HCT116 (cell line): ENCODE measurements at regions not wholly inside any gene's neighbourhood (a gene's known extent, or its start where the extent isn't known, plus 50 kb on each side); places are given as distances from the start of the nearest gene placed in this dataset.

Experiments
- ATAC-seq: fragments of 200-7000 bp; cut with Tn5 transposase; 2 replicates; pipeline ENCODE4 v1.9.1; 2020; ENCODE audit warnings: mild to moderate bottlenecking, moderate library complexity
- BruUV-seq: library from RNA; stranded (reverse); fragments of 400-500 nt; replicated peaks from 2 replicates; lab custom pipeline; 2021; lab: Mats Ljungman, UMichigan
- CTCF ChIA-PET: fragments of 300-600 bp; sonication (Branson Sonifier 250); formaldehyde crosslinking; loops from one replicate; lab custom pipeline; 2021; ENCODE audit warnings: antibody characterized with exemption; lab: Charles Lee
- POLR2A ChIA-PET: fragments of 300-600, 350-600 bp; sonication (Branson Sonifier 250); formaldehyde crosslinking; loops from one replicate; lab custom pipeline; 2021; ENCODE audit warnings: antibody characterized with exemption; lab: Charles Lee
- RAD21 ChIA-PET, 2 experiments: fragments of 300-600 bp; sonication (Branson Sonifier 250); formaldehyde crosslinking; loops; one replicate each; lab custom pipeline; 2023; ENCODE audit warnings: low total read pairs in 2 of 2; ENCODE audit not compliant: uncharacterized antibody in 2 of 2, unreplicated experiment in 2 of 2, low non-redundant PET in 1 of 2; lab: Charles Lee
- DNase-seq: peaks from one replicate; pipeline ENCODE4 v3.0.0-alpha.2; 2010; ENCODE audit warnings: low read depth, low spot score
- H2AFZ ChIP-seq: fragments of 200-600 bp; shearing (Covaris generic), sonication (generic); 2 replicates; pipeline ENCODE4 v1.6.1; 2017; ENCODE audit warnings: low read depth, mixed run types, mixed read lengths, antibody characterized with exemption, low read length; ENCODE audit not compliant: poor library complexity, severe bottlenecking
- H3K27ac ChIP-seq: 2 replicates; pipeline ENCODE4 v1.5.1; 2012; ENCODE audit warnings: low read depth, low read length
- H3K27me3 ChIP-seq: fragments of 200-600 bp; sonication (generic); 2 replicates; pipeline ENCODE4 v1.6.1; 2016; ENCODE audit warnings: mixed run types, low read length, mixed read lengths; ENCODE audit not compliant: insufficient read depth
- H3K36me3 ChIP-seq, 2 experiments: fragments of 200-500 bp in 1 of 2; fragments of 200-600 bp in 1 of 2; sonication (Bioruptor generic) in 1 of 2; sonication (generic) in 1 of 2; 2 replicates each; pipeline versions ENCODE4 v1.5.1 to v1.6.1; 2014 to 2016; ENCODE audit warnings: low read length in 2 of 2, inconsistent platforms in 1 of 2, mixed read lengths in 1 of 2, mixed run types in 1 of 2; ENCODE audit not compliant: insufficient read depth in 2 of 2, control insufficient read depth in 1 of 2
- H3K4me1 ChIP-seq, 2 experiments: fragments of 200-600 bp in 1 of 2; sonication (generic) in 1 of 2; 2 replicates each; pipeline versions ENCODE4 v1.5.1 to v1.6.1; 2012 to 2017; ENCODE audit warnings: low read length in 2 of 2, inconsistent platforms in 1 of 2, mild to moderate bottlenecking in 1 of 2, mixed read lengths in 1 of 2, mixed run types in 1 of 2, moderate library complexity in 1 of 2; ENCODE audit not compliant: insufficient read depth in 2 of 2, control insufficient read depth in 1 of 2
- H3K4me2 ChIP-seq: fragments of 200-600 bp; sonication (generic); 2 replicates; pipeline ENCODE4 v1.6.1; 2017; ENCODE audit warnings: mixed run types, low read length, mixed read lengths
- H3K4me3 ChIP-seq, 2 experiments: fragments of 200-600 bp in 1 of 2; sonication (generic) in 1 of 2; replicated peaks in 1 of 2; 2 replicates each; pipeline ENCODE4 v1.5.1; 2011 to 2016; ENCODE audit warnings: low read length in 2 of 2, control low read depth in 1 of 2, low read depth in 1 of 2, mild to moderate bottlenecking in 1 of 2, mixed read lengths in 1 of 2, mixed run types in 1 of 2
- H3K79me2 ChIP-seq: fragments of 200-600 bp; sonication (generic); 2 replicates; pipeline ENCODE4 v1.6.1; 2017; ENCODE audit warnings: mild to moderate bottlenecking, mixed run types, low read length, moderate library complexity, mixed read lengths; ENCODE audit not compliant: insufficient read depth
- H3K9ac ChIP-seq: fragments of 200-600 bp; sonication (generic); 2 replicates; pipeline ENCODE4 v1.6.1; 2016; ENCODE audit warnings: low read length, mixed read lengths
- H3K9me2 ChIP-seq: fragments of 200-600 bp; sonication (generic), shearing (Covaris generic); 2 replicates; pipeline ENCODE4 v1.6.1; 2017; ENCODE audit warnings: mixed run types, mild to moderate bottlenecking, moderate library complexity; ENCODE audit not compliant: insufficient read depth
- H3K9me3 ChIP-seq, 2 experiments: fragments of 200-500 bp in 1 of 2; fragments of 200-600 bp in 1 of 2; sonication (Bioruptor generic) in 1 of 2; sonication (generic) in 1 of 2; 2 replicates each; pipeline ENCODE4 v1.6.1; 2014 to 2017; ENCODE audit warnings: low read length in 2 of 2, mixed read lengths in 2 of 2, inconsistent platforms in 1 of 2, low read depth in 1 of 2, mild to moderate bottlenecking in 1 of 2, mixed run types in 1 of 2, moderate library complexity in 1 of 2; ENCODE audit not compliant: control insufficient read depth in 1 of 2, insufficient read depth in 1 of 2
- H4K20me1 ChIP-seq: fragments of 200-600 bp; sonication (generic), shearing (Covaris generic); 2 replicates; pipeline ENCODE4 v1.6.1; 2017; ENCODE audit warnings: mixed run types, mild to moderate bottlenecking, moderate library complexity; ENCODE audit not compliant: insufficient read depth
- EGR1 ChIP-seq: IDR thresholded peaks from 2 replicates; pipeline ENCODE4 v1.6.1; 2012; ENCODE audit warnings: low read depth
- EZH2phosphoT487 ChIP-seq: fragments of 200-600 bp; IDR thresholded peaks from 2 replicates; pipeline ENCODE4 v1.6.1; 2018; ENCODE audit warnings: antibody characterized with exemption, borderline replicate concordance
- FOSL1 ChIP-seq: IDR thresholded peaks from 2 replicates; pipeline ENCODE4 v1.6.1; 2012; ENCODE audit warnings: low read depth
- JUND ChIP-seq: IDR thresholded peaks from 2 replicates; pipeline ENCODE4 v1.6.1; 2012
- POLR2A ChIP-seq: IDR thresholded peaks from 2 replicates; pipeline ENCODE4 v1.7.0; 2011; ENCODE audit warnings: borderline replicate concordance; ENCODE audit not compliant: insufficient read depth, insufficient read length; ENCODE audit errors: extremely low read depth
- TCF7L2 ChIP-seq: IDR thresholded peaks from 2 replicates; pipeline ENCODE4 v1.7.0; 2011; ENCODE audit warnings: borderline replicate concordance, inconsistent platforms; ENCODE audit not compliant: insufficient read depth, insufficient read length; ENCODE audit errors: extremely low read depth
- YY1 ChIP-seq: IDR thresholded peaks from 2 replicates; pipeline ENCODE4 v1.6.1; 2011; ENCODE audit warnings: low read length, low read depth, moderate library complexity, mild to moderate bottlenecking; ENCODE audit not compliant: insufficient replicate concordance; ENCODE audit errors: extremely low read depth
- intact Hi-C: fragments of 100-400 bp; cut with micrococcal nuclease; formaldehyde crosslinking; loops from 2 replicates; pipeline ENCODE4 v1.10.0; 2022
- TF ChIP-seq, protein P1 (sequence below), 3 experiments: fragments of 200-600 bp in 1 of 3; sonication (generic) in 1 of 3; IDR thresholded peaks in 2 of 3; conservative IDR thresholded peaks in 1 of 3; 2 replicates each; pipeline ENCODE4 v1.5.1; 2012 to 2017; ENCODE audit warnings: low read depth in 2 of 3, low read length in 2 of 3, antibody characterized with exemption in 1 of 3, borderline replicate concordance in 1 of 3, control low read depth in 1 of 3, mild to moderate bottlenecking in 1 of 3, mixed read lengths in 1 of 3, mixed run types in 1 of 3, moderate library complexity in 1 of 3; ENCODE audit not compliant: insufficient read depth in 1 of 3
- TF ChIP-seq, protein P2 (sequence below): IDR thresholded peaks from 2 replicates; pipeline ENCODE4 v1.6.1; 2012

DNA sequence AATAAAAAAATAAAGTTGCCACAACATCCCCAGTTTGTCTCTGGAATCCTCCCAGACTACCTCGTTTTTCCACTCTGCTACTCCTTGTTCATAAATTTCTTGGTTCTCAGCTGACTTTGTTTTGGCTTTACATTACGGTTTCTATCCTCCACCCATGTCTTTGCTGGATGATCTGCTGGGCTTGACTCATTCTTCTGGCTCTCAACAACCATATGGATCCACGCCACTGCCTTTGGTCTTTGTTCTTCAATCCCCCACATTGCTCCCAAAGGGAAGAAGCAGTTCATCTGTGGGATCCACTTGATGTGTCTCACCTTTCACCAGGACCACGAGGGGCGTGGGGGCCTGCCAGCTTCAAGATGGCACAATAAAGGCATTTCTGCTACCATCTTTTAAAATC, 67.1 kb upstream of the NBL1 start:
- H3K27me3 ChIP-seq, result no peaks in the 10 kb centered on the region
- intact Hi-C loops, result no loop called here
- BruUV-seq, result no TSS peak
- H4K20me1 ChIP-seq, result no peaks in the 10 kb centered on the region
- H3K9me3 ChIP-seq, result no peaks in the 10 kb centered on the region
- POLR2A ChIA-PET, result no interaction called here
- CTCF ChIA-PET, result no interaction called here
- no peaks in the 10 kb centered on the region for H3K9me2 ChIP-seq
- H3K9ac ChIP-seq, result no peak overlapping the region
- H3K79me2 ChIP-seq, result no peaks in the 10 kb centered on the region
- no peak overlapping the region for H3K4me3 ChIP-seq
- no peak overlapping the region for H2AFZ ChIP-seq
- DNase-seq, result no peak
- peaks cover 0 to 1% of the 10 kb centered on the region in 2 experiments; a peak in 1 of 4 replicates for H3K4me1 ChIP-seq
- no peak for ATAC-seq
- RAD21 ChIA-PET, result no interaction called here
- H3K4me2 ChIP-seq, result no peak overlapping the region
- no peaks in the 10 kb centered on the region for H3K36me3 ChIP-seq
- TF ChIP-seq FOSL1 (no peak), EGR1 (no peak), YY1 (no peak), POLR2A (no peak), TCF7L2 (no peak), EZH2phosphoT487 (no peak), JUND (no peak)
- TF ChIP-seq, protein P1, sequence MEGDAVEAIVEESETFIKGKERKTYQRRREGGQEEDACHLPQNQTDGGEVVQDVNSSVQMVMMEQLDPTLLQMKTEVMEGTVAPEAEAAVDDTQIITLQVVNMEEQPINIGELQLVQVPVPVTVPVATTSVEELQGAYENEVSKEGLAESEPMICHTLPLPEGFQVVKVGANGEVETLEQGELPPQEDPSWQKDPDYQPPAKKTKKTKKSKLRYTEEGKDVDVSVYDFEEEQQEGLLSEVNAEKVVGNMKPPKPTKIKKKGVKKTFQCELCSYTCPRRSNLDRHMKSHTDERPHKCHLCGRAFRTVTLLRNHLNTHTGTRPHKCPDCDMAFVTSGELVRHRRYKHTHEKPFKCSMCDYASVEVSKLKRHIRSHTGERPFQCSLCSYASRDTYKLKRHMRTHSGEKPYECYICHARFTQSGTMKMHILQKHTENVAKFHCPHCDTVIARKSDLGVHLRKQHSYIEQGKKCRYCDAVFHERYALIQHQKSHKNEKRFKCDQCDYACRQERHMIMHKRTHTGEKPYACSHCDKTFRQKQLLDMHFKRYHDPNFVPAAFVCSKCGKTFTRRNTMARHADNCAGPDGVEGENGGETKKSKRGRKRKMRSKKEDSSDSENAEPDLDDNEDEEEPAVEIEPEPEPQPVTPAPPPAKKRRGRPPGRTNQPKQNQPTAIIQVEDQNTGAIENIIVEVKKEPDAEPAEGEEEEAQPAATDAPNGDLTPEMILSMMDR (IDR thresholded peaks at IDR 0.05 in 2 of 3, conservative IDR thresholded peaks at IDR 0.05 in 1 of 3; ENCODE audit: borderline replicate concordance in 1 of 3, insufficient read depth in 1 of 3, low read depth in 2 of 3, low read length in 2 of 3), result no peak
- TF ChIP-seq, protein P2, sequence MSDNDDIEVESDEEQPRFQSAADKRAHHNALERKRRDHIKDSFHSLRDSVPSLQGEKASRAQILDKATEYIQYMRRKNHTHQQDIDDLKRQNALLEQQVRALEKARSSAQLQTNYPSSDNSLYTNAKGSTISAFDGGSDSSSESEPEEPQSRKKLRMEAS, result no peak
- no peak overlapping the region for H3K27ac ChIP-seq
